Peyer's patch (tissue), 4 donors: ENCODE measurements at regions not wholly inside any gene's neighbourhood (a gene's known extent, or its start where the extent isn't known, plus 50 kb on each side); places are given as distances from the start of the nearest gene placed in this dataset.

Experiments
- DNase-seq, 3 donors: peaks; one replicate each; pipeline ENCODE4 v3.0.0-alpha.2; 2017 to 2019
- H3K27ac ChIP-seq, 4 donors: fragments of 200-600 bp; sonication (generic); one replicate each; pipeline ENCODE4 v1.5.1; 2016 to 2019
- H3K27me3 ChIP-seq, 2 donors: fragments of 200-600 bp; sonication (generic); one replicate each; pipeline ENCODE4 v1.5.1; 2019
- H3K36me3 ChIP-seq, 3 donors: fragments of 200-600 bp; sonication (generic); one replicate each; pipeline ENCODE4 v1.5.1; 2016 to 2019
- H3K4me1 ChIP-seq, 4 donors: fragments of 200-600 bp; sonication (generic); one replicate each; pipeline ENCODE4 v1.5.1; 2016 to 2019
- H3K4me3 ChIP-seq, 4 donors: fragments of 200-600 bp; sonication (generic); 1 replicate in 3 of 4; 2 replicates in 1 of 4; pipeline ENCODE4 v1.5.1; 2016 to 2019; ENCODE audit warnings: mild to moderate bottlenecking in 1 of 4
- H3K9me3 ChIP-seq, 4 donors: fragments of 200-600 bp; sonication (generic); one replicate each; pipeline ENCODE4 v1.5.1; 2016 to 2019; ENCODE audit warnings: mild to moderate bottlenecking in 1 of 4
- POLR2A ChIP-seq, 2 donors: fragments of 450-650 bp; IDR thresholded peaks; one replicate each; pipeline ENCODE4 v1.5.1; 2017; ENCODE audit warnings: antibody characterized with exemption in 2 of 2, mild to moderate bottlenecking in 2 of 2, moderate library complexity in 2 of 2
- TF ChIP-seq, protein P1 (sequence below), 6 experiments: fragments of 450-650 bp in 4 of 6; fragments of 200-600 bp in 2 of 6; sonication (generic) in 1 of 6; IDR thresholded peaks; one replicate each; pipeline ENCODE4 v1.5.1; 2017 to 2019; ENCODE audit warnings: antibody characterized with exemption in 6 of 6, mild to moderate bottlenecking in 3 of 6, moderate library complexity in 1 of 6

DNA sequence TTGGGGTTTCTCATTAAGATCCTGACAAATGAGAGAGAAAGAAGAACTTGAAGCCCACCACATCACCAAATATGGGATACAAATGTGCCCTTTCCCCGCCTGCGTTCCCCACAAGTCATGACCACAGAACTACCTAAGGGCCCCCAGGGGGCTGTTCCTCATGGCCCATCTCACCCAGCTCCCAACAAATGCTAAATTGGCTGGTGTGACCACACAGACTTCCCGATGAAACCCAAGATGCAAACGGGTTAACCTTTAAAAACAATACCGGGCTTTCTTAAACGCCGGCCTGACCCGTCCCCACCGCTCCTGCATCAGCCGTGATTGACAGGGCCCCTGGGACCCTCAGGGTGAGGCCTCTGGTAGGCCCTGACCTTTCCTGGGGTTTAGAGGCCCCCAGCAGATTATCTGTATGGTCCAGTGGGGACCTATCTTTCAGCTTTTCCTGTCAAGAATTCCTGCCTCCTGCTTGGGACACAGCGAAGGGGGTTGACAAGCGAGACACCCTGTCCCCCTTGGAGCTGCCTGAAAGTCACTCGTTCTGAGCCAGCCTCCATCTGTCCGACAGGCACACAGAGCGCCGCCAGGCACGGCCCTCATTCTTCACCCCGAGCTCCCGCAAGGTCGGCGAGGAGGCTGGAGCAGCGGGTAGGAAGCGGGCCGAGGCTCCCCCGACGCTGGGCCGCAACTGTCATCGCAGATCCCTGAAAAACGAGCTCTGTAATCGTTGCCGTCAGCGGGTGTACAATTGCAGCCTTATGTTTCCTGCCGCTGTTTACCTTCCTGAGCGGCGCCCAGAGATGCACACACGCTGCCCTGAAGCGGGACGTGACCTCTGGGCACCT is 300.1 kb downstream of the FOXL1 start:
- Histone ChIP-seq H3K27me3 (no peaks in the 10 kb centered on the region), H3K36me3 (no peaks in the 10 kb centered on the region), H3K27ac (no peak overlapping the region), H3K4me3 (no peak overlapping the region), H3K4me1 (no peaks in the 10 kb centered on the region), H3K9me3 (no peaks in the 10 kb centered on the region)
- no peak for DNase-seq
- no peak for TF ChIP-seq POLR2A (IDR thresholded peaks at IDR 0.05)
- TF ChIP-seq, protein P1, sequence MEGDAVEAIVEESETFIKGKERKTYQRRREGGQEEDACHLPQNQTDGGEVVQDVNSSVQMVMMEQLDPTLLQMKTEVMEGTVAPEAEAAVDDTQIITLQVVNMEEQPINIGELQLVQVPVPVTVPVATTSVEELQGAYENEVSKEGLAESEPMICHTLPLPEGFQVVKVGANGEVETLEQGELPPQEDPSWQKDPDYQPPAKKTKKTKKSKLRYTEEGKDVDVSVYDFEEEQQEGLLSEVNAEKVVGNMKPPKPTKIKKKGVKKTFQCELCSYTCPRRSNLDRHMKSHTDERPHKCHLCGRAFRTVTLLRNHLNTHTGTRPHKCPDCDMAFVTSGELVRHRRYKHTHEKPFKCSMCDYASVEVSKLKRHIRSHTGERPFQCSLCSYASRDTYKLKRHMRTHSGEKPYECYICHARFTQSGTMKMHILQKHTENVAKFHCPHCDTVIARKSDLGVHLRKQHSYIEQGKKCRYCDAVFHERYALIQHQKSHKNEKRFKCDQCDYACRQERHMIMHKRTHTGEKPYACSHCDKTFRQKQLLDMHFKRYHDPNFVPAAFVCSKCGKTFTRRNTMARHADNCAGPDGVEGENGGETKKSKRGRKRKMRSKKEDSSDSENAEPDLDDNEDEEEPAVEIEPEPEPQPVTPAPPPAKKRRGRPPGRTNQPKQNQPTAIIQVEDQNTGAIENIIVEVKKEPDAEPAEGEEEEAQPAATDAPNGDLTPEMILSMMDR (IDR thresholded peaks at IDR 0.05), result no peak

DNA sequence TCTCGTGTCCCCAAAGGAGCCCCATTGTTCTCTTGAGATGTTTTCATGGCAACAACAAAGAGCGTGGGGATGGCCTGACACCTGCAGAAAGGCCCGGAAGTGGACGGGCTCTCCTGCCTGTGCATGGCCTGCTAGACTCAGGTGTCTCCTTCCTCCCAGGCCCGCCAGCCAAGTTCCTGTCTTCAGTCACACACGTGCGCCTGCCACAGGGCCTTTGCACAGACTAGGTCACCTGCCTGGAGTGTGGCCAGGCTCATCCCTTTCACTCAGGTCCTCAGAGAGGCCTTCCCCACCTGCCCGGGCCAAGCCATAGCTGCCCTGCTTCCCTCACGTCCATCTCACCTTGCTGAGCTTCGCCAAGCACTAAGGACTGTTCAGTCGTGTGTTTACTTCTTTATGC is 300.9 kb downstream of the FOXL1 start:
- no peak for DNase-seq
- no peak overlapping the region for H3K4me3 ChIP-seq
- TF ChIP-seq, protein P1 (IDR thresholded peaks at IDR 0.05), result no peak
- no peak for TF ChIP-seq POLR2A (IDR thresholded peaks at IDR 0.05)
- no peaks in the 10 kb centered on the region for H3K9me3 ChIP-seq
- no peaks in the 10 kb centered on the region for H3K27me3 ChIP-seq
- H3K27ac ChIP-seq, result no peak overlapping the region
- H3K36me3 ChIP-seq, result no peaks in the 10 kb centered on the region
- no peaks in the 10 kb centered on the region for H3K4me1 ChIP-seq

DNA sequence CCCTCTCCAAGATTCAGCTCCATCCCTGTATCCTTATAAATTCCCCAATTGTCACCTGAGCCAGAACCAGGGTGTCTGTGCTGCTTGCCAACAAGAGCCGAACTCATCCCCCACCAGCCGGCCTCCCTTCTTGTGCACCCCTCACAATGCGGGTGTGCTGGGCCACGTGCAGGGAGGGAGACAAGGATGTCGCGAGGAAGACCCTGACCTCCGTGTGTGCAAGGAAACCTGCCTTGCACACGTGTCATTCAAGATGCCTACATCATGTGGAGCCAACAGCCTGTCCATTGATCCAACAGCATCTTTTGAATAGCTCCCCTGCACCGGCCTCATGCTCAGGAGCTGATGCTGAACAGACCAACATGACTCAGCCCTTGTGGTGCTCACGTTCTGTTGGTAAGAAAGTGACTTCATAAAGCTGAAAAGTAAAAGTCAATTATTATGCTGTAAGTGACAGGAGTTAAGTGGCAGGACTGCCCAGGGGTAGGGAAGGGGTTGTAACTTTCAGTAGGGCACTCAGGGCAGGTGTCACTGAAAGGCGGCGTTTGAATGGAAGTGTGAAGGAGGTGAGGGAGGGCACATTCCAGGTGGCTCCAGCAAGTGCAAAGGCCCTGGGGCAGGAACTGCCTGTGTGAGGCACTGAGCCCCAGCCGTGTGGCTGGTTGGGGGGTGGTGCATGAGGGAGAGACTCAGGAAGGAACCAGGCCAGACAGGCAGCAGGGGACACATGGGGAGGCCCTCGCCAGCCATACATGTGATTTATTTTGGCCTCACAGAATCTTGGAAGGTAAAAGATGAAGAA is 302.2 kb downstream of the FOXL1 start:
- Histone ChIP-seq H3K36me3 (no peaks in the 10 kb centered on the region), H3K27ac (no peak overlapping the region), H3K9me3 (no peaks in the 10 kb centered on the region), H3K4me1 (no peaks in the 10 kb centered on the region), H3K4me3 (no peak overlapping the region), H3K27me3 (no peaks in the 10 kb centered on the region)
- TF ChIP-seq POLR2A (IDR thresholded peaks at IDR 0.05), result no peak
- TF ChIP-seq, protein P1 (IDR thresholded peaks at IDR 0.05), result no peak
- no peak for DNase-seq

DNA sequence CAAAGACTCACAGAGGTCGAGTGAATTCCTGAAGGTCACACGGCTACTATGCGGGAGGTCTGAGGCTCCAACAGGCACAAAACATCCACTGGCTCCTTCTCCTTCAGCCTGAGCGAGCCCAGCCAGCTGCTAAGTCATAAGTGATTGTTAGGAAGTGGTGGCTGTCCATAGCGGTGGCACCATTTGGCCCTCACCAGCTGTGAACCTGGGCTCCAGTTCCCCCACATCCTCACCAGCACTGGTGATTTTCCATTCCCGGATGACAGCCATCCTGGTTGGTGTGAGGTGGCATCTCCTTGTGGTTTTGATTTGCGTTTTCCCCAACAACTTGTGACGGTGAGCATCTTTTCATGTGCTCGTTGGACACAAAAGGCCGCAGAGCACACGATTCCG is 302.8 kb downstream of the FOXL1 start:
- H3K27ac ChIP-seq, result no peak overlapping the region
- no peak for DNase-seq
- H3K9me3 ChIP-seq, result no peaks in the 10 kb centered on the region
- H3K27me3 ChIP-seq, result no peaks in the 10 kb centered on the region
- no peak overlapping the region for H3K4me3 ChIP-seq
- H3K4me1 ChIP-seq, result no peaks in the 10 kb centered on the region
- TF ChIP-seq, protein P1 (IDR thresholded peaks at IDR 0.05), result no peak
- TF ChIP-seq POLR2A (IDR thresholded peaks at IDR 0.05), result no peak
- no peaks in the 10 kb centered on the region for H3K36me3 ChIP-seq

DNA sequence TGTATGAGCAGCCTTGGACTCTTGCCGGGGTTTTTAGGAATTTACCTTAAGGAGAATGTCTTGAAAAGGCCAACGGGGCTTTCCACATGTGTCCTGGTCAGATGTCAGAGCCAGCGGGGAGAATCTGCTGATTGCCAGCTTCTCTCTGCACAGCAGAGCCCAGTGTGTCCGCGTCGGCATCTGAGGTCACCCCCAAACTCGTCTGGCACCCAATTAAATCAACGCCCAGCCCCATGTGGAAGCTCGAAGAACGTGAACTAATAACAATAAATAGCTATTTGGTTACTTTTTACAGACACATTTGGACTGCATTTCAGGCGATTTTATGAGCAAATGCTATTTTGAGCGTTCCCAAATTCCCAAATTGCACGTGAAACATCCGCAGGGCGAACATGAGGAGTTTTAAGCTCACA is 303.5 kb downstream of the FOXL1 start:
- H3K4me3 ChIP-seq, result no peak overlapping the region
- no peaks in the 10 kb centered on the region for H3K9me3 ChIP-seq

More for the DNA sequence above, 303.5 kb downstream of the FOXL1 start:
- H3K27me3 ChIP-seq, result no peaks in the 10 kb centered on the region
- H3K36me3 ChIP-seq, result no peaks in the 10 kb centered on the region
- DNase-seq, result no peak
- no peaks in the 10 kb centered on the region for H3K4me1 ChIP-seq
- TF ChIP-seq POLR2A (IDR thresholded peaks at IDR 0.05), result no peak
- TF ChIP-seq, protein P1 (IDR thresholded peaks at IDR 0.05), result no peak
- no peak overlapping the region for H3K27ac ChIP-seq
